ENCODE measurements at regions not wholly inside any gene's neighbourhood (a gene's known extent, or its start where the extent isn't known, plus 50 kb on each side); places are given as distances from the start of the nearest gene placed in this dataset.

- no peak overlapping the region for H3K4me3 ChIP-seq (ENCODE audit: low read depth, low read length)
- DNase-seq (ENCODE audit: low read depth): no peak
Measured at GRCh38 chr1:178614286-178614685, 101.4 kb downstream of the TEX35 start.

GRCh38 chr1:178619042-178619927 lies 105.8 kb upstream of the RALGPS2 start:
- H3K4me3 ChIP-seq (ENCODE audit: low read depth, low read length): no peak overlapping the region
- TF ChIP-seq CTCF (IDR thresholded peaks at IDR 0.05; ENCODE audit: control insufficient read depth, extremely low read depth, insufficient read depth): no peak
- DNase-seq (ENCODE audit: low read depth): no peak

More at GRCh38 chr1:178614286-178614685, 101.4 kb downstream of the TEX35 start:
- 0 out of 2 replicates have a peak, but pooled peaks have one; percentile 4 for TF ChIP-seq CTCF (IDR thresholded peaks at IDR 0.05; ENCODE audit: control insufficient read depth, extremely low read depth, insufficient read depth)

GRCh38 chr1:178620584-178621475 lies 104.2 kb upstream of the RALGPS2 start:
- no peak for TF ChIP-seq CTCF (IDR thresholded peaks at IDR 0.05; ENCODE audit: control insufficient read depth, extremely low read depth, insufficient read depth)
- no peak for DNase-seq (ENCODE audit: low read depth)
- H3K4me3 ChIP-seq (ENCODE audit: low read depth, low read length): no peak overlapping the region

GRCh38 chr1:178621822-178622221 lies 103.2 kb upstream of the RALGPS2 start:
- no peak overlapping the region for H3K4me3 ChIP-seq (ENCODE audit: low read depth, low read length)
- no peak for TF ChIP-seq CTCF (IDR thresholded peaks at IDR 0.05; ENCODE audit: control insufficient read depth, extremely low read depth, insufficient read depth)
- no peak for DNase-seq (ENCODE audit: low read depth)

- no peak for DNase-seq (ENCODE audit: low read depth)
- H3K4me3 ChIP-seq (ENCODE audit: low read depth, low read length): no peak overlapping the region
- TF ChIP-seq CTCF (IDR thresholded peaks at IDR 0.05; ENCODE audit: control insufficient read depth, extremely low read depth, insufficient read depth): no peak
Measured at GRCh38 chr1:178625695-178626094, 99.3 kb upstream of the RALGPS2 start.

GRCh38 chr1:178627037-178627436 lies 98.0 kb upstream of the RALGPS2 start:
- no peak for TF ChIP-seq CTCF (IDR thresholded peaks at IDR 0.05; ENCODE audit: control insufficient read depth, extremely low read depth, insufficient read depth)
- no peak overlapping the region for H3K4me3 ChIP-seq (ENCODE audit: low read depth, low read length)
- DNase-seq (ENCODE audit: low read depth): no peak

Data from LNCaP clone FGC (cell line).